ENCODE measurements at regions not wholly inside any gene's neighbourhood (a gene's known extent, or its start where the extent isn't known, plus 50 kb on each side); places are given as distances from the start of the nearest gene placed in this dataset.
"Not testable (repeated sequence)": the region's sequence is repeated elsewhere in the genome, so short reads cannot be mapped to it uniquely, and the experiment has no call there.

DNA sequence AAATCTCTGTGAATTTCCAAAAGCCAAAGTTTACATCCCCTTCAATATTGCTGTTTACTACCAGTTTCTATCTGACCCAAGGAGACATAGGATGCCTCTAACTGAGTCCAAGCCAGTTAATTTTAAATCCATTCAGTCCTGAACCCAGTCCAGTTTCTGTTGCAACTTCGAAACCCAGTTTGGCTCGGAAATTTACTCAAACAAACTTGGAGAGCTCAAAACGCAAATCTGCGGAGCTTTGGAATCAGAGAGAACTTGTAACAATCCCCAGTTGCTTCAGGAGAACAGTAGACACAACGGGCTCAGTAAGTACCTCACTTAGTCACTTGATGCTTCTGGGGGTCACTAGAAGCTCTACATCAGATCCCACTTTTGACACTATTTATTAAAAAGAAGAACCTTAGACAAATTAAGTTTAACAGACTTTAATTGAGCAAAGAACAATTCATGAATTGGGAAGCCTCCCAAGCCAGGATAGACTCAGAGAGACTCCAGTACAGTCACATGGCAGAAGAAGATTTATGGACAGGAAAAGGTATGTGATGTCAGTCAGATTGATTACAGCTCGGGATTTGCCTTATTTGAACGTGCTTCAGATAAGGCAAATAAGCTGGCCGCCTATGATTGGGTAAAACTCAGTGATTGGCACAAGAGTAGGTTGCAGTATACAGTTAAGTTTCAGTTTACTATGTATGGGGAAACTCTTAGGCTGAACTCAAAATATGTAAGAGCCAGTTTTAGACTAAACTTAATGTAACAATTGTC, 118.0 kb downstream of the RFPL4B start:
- DNase-seq: no peak

GRCh38 chr6:112466373-112467151, 119.4 kb downstream of the RFPL4B start:
- no peak for DNase-seq

DNA sequence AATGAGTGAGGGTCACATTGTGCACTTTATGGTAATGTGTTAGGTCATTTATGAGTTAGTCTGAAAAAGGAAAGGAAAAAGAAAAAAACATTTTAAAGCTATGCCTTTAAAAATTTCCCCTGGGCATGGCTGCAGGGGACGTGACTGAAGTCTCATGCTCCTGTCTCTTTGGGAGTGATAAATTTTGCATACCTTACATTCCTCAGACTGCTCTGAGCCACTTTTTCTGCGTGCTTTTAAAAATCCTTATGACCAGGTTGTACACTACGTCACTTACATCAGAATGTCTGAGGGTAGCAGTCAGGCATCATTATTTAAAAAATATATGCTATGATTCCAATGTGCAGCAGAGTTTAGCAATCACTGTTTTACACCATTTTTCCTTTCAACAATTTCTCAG, 121.2 kb downstream of the RFPL4B start:
- no peak for DNase-seq

DNA sequence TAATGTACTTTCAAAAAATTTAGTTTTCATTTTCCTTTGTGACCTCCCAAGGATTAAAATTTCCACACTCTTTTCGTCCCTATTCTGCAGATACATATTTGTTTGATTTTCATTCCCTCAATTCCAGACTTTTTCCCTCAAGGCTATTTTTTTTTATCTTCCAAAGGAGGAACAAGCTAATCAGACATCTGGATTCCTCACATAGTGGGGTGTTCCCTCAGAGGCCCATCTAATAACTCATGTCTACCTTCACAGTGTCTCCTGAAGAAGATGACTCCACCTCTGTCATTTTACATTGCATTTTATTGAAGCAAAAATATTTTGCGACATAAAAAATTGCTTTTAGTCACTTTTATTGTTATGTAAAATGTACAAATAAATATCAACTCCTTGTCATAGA, 122.2 kb downstream of the RFPL4B start:
- no peak for DNase-seq

DNA sequence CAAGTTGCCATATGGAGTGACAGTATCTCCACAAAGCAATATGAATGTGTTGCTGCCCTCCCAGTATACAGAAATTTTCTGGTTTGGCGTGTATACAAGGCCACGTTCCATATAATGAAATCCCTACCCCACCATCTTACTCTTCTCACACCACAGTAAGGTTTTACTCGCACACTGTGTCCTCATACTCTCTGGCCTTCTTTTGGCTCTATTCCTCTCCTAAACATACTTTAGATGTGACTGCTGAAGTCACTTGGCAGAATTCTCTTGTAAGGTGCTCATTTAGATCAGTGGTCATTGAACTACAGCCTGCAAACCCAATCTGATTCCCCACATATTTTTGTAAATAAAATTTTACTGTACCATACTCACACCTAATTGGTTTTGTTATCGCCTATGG, 123.2 kb downstream of the RFPL4B start:
- DNase-seq: no peak

- no peak for DNase-seq
Observed at GRCh38 chr6:112470950-112471349, 123.8 kb downstream of the RFPL4B start.

- no peak for DNase-seq
Observed at GRCh38 chr6:112475083-112475482, 128.0 kb downstream of the RFPL4B start.

GRCh38 chr6:112477125-112477524, 130.0 kb downstream of the RFPL4B start:
- no peak for DNase-seq

DNA sequence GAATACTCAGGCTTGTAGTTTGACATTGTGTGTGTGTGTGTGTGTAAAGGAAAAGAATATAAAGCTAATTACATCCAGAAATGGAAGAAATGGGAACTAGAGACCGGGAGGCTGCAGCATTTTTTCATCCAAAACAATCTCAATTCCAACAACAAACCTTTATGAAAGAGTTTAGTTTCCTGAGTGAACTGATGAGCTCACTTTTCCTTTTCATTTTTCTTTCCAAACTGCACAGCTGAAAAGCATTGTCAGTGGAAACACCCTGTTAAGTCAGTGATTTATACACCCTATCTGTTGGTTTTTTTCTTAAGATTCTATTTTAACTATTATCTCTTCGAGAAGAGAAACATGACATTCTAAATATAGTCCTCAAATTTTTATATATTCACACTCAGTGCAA, 130.9 kb downstream of the RFPL4B start:
- no peak for DNase-seq

DNA sequence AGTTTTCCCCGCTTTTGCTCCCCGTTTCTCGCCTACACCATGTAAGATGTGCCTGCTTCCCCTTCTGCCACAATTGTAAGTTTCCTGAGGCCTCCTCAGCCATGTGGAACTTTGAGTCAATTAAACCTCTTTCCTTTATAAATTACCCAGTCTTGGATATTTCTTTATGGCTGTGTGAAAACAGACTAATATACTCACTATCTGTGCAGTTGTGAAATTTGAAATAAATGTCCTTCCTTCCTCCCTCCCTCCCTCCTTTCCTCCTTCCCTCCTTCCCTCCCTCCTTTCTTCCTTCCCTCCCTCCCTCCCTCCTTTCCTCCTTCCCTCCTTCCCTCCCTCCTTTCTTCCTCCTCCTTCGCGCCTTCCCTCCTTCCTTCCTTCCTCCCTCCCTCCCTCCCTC, 132.8 kb downstream of the RFPL4B start:
- DNase-seq: not testable (repeated sequence)

GRCh38 chr6:112480553-112480952, 133.4 kb downstream of the RFPL4B start:
- no peak for DNase-seq

GRCh38 chr6:112481211-112481610, 134.1 kb downstream of the RFPL4B start:
- no peak for DNase-seq

GRCh38 chr6:112482373-112482772, 135.2 kb downstream of the RFPL4B start:
- DNase-seq: no peak

DNA sequence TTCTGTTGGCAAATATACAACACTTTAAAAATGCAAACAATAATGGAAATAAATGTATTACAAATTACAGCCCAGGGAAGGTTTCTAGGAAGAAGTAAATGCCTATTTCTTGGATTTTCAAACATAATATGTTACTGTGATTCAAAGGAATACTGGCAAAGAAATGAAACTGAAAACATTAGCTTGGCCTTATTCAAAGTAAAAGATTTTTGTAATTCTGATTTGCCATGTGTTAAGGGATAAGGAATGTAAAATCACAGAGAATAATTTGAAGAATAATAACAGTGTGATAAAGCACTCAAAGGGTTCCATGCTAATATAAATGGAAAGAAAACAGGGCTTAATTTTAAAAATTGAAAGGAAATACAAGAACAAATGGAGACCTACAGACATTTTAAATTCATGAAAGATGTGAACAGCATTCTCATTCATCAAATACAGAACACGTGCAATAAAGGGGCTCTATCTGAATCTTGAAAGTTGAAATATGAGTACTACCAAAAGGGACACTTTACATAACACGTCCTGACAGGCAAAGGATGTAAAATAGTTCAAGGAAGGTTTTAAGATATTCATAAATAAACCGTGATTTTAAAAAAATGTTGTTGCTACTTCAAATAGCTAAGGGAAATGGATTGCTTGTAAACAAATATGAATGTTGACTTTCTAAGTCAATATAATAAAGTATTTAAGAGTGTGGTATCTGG, 138.1 kb downstream of the RFPL4B start:
- no peak for DNase-seq

DNA sequence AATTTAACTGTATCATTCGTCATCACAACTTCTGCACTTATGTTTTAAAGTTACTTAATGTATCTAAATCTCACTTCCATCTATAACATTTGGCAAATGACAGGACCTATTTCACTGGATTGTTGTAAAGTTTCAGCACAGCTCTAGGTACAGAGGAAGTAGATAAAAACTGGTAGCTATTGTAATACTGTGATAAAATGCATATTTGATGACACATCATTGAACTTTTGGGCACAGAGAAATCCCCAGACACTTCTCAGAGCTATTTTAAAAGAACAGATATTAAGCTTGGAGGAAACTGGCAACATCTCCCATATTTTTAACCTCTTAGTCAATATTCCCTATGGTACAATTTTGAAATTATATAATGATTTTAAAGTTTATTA, 138.7 kb downstream of the RFPL4B start:
- no peak for DNase-seq

- no peak for DNase-seq
Observed at GRCh38 chr6:112486454-112486853, 139.3 kb downstream of the RFPL4B start.

DNA sequence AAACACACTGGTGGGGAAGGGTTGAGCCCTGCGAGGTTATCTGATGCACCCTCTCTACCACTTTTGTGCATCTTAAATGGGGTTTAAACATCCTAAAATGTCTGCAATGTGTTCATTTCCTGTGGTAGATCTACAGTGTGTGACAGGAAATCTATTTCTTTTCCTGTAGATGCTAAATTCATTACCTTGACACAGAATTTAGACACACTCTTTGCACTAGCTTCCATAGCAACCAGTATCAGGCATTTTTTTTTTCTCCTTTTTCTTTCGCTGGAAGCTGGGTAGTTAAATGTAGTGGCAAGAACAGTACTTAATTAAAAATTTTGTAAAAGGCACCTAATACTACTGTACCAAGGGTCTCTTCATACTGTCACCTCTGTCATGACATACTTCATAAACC, 141.1 kb downstream of the RFPL4B start:
- no peak for DNase-seq

DNA sequence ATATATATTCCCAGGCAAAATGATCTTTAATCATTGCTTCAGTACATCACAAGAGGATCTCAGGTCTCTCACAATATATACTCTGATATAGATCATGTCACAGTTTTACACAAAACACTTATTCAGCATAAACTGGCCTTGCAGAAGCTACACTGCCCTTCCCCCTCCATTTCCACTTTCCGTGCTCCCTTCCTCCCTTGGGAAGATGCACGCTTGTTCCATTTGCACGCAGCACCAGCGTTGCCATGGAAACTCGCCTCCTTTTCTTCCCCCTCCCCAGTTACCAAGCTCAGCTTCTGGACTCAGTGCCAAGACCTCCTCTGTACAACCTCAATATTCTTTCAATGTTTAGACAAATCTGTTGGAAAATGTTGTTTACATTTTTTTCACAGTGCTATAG, 154.6 kb downstream of the RFPL4B start:
- DNase-seq: peak; percentile 79

GRCh38 chr6:112502351-112503090, 155.4 kb downstream of the RFPL4B start:
- DNase-seq: no peak

- DNase-seq: peak; percentile 58
Observed at GRCh38 chr6:112503091-112503596, 156.0 kb downstream of the RFPL4B start.

GRCh38 chr6:112504621-112505020, 157.5 kb downstream of the RFPL4B start:
- DNase-seq: no peak

GRCh38 chr6:112511441-112511840, 164.3 kb downstream of the RFPL4B start:
- DNase-seq: no peak

- DNase-seq: no peak
Observed at GRCh38 chr6:112513175-112513574, 166.0 kb downstream of the RFPL4B start.
